HepG2 (cell line): ENCODE measurements at regions not wholly inside any gene's neighbourhood (a gene's known extent, or its start where the extent isn't known, plus 50 kb on each side); places are given as distances from the start of the nearest gene placed in this dataset.

Source experiments
- ATAC-seq: fragments of 200-7000 bp; cut with Tn5 transposase; 3 replicates; pipeline ENCODE4 v1.9.1; 2020; ENCODE audit warnings: mild to moderate bottlenecking, moderate library complexity
- BruUV-seq: library from RNA; stranded (reverse); fragments of 400-500 nt; replicated peaks from 2 replicates; lab custom pipeline; 2021; lab: Mats Ljungman, UMichigan
- CTCF ChIA-PET: fragments of 300-600 bp; formaldehyde crosslinking; extraction: SDS; loops from one replicate; lab custom pipeline; 2021; ENCODE audit warnings: low total read pairs, inconsistent platforms, low intra/inter-chr PET ratio; lab: Yijun Ruan, JAX
- POLR2A ChIA-PET: fragments of 350-600 bp; sonication (Branson Sonifier 250); formaldehyde crosslinking; loops from one replicate; lab custom pipeline; 2020; ENCODE audit warnings: antibody characterized with exemption, inconsistent platforms; lab: Yijun Ruan, JAX
- DNase-seq: peaks from one replicate; pipeline ENCODE4 v3.0.0-alpha.2; 2015; ENCODE audit warnings: low spot score
- FAIRE-seq: peaks from 3 replicates; lab custom pipeline; 2011; peaks lifted over from hg19 to GRCh38; lab: Jason Lieb, UNC
- H2AFZ ChIP-seq: one replicate; pipeline ENCODE4 v1.6.1; 2011; ENCODE audit warnings: low read length, inconsistent platforms
- H3K27ac ChIP-seq: fragments of 300-600 bp; 3 replicates; pipeline ENCODE4 v1.8.0; 2011; ENCODE audit warnings: mixed run types, mild to moderate bottlenecking, mixed read lengths, low read length, inconsistent platforms; ENCODE audit not compliant: insufficient read depth; ENCODE audit errors: extremely low read length
- H3K27me3 ChIP-seq, 2 experiments: fragments of 200-600 bp in 1 of 2; 2 replicates in 1 of 2; 3 replicates in 1 of 2; pipeline versions ENCODE4 v1.6.0 to v1.8.0; 2011; ENCODE audit warnings: low read length in 2 of 2, mild to moderate bottlenecking in 2 of 2, moderate library complexity in 2 of 2, inconsistent platforms in 1 of 2; ENCODE audit not compliant: insufficient read depth in 2 of 2, control insufficient read depth in 1 of 2
- H3K36me3 ChIP-seq, 2 experiments: fragments of 200-600 bp in 1 of 2; replicated peaks in 1 of 2; 2 replicates in 1 of 2; 3 replicates in 1 of 2; pipeline versions ENCODE4 v1.5.1 to v1.8.0; 2011; ENCODE audit warnings: low read length in 2 of 2, inconsistent platforms in 1 of 2; ENCODE audit not compliant: insufficient read depth in 2 of 2, control insufficient read depth in 1 of 2
- H3K4me1 ChIP-seq: 2 replicates; pipeline ENCODE4 v1.5.1; 2012; ENCODE audit warnings: low read length, inconsistent platforms; ENCODE audit not compliant: insufficient read depth
- H3K4me2 ChIP-seq: 2 replicates; pipeline ENCODE4 v1.6.0; 2011; ENCODE audit warnings: low read depth, low read length, inconsistent platforms
- H3K4me3 ChIP-seq, 3 experiments: fragments of 200-600 bp in 1 of 3; sonication (generic), shearing (Covaris generic) in 1 of 3; replicated peaks in 1 of 3; 2 replicates each; pipeline ENCODE4 v1.5.1; 2011 to 2016; ENCODE audit warnings: low read length in 3 of 3, inconsistent platforms in 2 of 3, low read depth in 2 of 3, mild to moderate bottlenecking in 2 of 3, control low read depth in 1 of 3, mixed read lengths in 1 of 3; ENCODE audit not compliant: insufficient read depth in 1 of 3
- H3K79me2 ChIP-seq: one replicate; pipeline ENCODE4 v1.6.1; 2011; ENCODE audit warnings: low read length, inconsistent platforms; ENCODE audit not compliant: insufficient read depth
- H3K9ac ChIP-seq: 2 replicates; pipeline ENCODE4 v1.6.0; 2011; ENCODE audit warnings: mild to moderate bottlenecking, low read depth, low read length, inconsistent platforms; ENCODE audit not compliant: insufficient read depth
- H3K9me3 ChIP-seq: 2 replicates; pipeline ENCODE4 v1.5.1; 2012; ENCODE audit warnings: mild to moderate bottlenecking, low read length
- H4K20me1 ChIP-seq: 2 replicates; pipeline ENCODE4 v1.6.0; 2011; ENCODE audit warnings: inconsistent platforms, mild to moderate bottlenecking, low read length, moderate library complexity; ENCODE audit not compliant: insufficient read depth
- HNF4A ChIP-seq: sonication (generic); formaldehyde crosslinking; IDR thresholded peaks from 2 replicates; pipeline ENCODE4 v1.4.0; 2020; ENCODE audit warnings: missing genetic modification reagents
- IKZF1 ChIP-seq: fragments of 450-650 bp; IDR thresholded peaks from 2 replicates; pipeline ENCODE4 v1.7.1; 2016
- MLXIP ChIP-seq: sonication (generic); formaldehyde crosslinking; IDR thresholded peaks from 2 replicates; pipeline ENCODE4 v1.9.0; 2021; ENCODE audit warnings: missing genetic modification reagents, borderline replicate concordance
- ZNF138 ChIP-seq: sonication (generic); formaldehyde crosslinking; IDR thresholded peaks from 2 replicates; pipeline ENCODE4 v1.5.0; 2020; ENCODE audit warnings: mild to moderate bottlenecking, low read depth, missing genetic modification reagents
- WGBS: methylation state at CpG from one replicate; pipeline ENCODE4 v1.1.6; 2017; ENCODE audit warnings: low lambda C conversion rate; 5-methylcytosine and 5-hydroxymethylcytosine counted together
- in situ Hi-C: cut with HindIII; loops from 2 replicates; pipeline ENCODE4 v1.10.0; 2017; ENCODE audit warnings: low pct_unique_long_range_greater_than_20kb; ENCODE audit not compliant: extremely low pct_ligation_motif_present
- intact Hi-C: fragments of 100-400 bp; cut with micrococcal nuclease; formaldehyde crosslinking; loops from one replicate; pipeline ENCODE4 v1.10.0; 2022; ENCODE audit not compliant: unreplicated experiment

DNA sequence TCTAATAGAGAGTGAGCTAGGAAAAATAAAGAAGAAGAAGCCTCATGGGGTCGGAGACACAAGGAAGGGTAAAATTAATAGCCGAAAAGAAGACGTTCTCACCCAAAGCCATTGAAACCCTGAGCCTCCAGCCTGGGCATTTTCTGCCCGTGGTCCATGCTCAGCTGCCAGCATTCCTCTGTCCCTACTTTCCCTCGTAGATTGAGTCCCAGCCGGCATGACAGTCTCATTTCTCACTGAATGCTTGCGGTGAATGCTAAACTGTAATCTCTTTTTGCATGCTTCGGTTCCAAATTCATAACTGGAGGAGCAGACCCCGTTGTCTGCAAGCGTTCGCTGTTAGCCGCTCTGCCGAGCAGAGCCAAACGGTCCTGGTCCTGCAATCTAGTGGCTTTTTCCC, 54.0 kb upstream of the COX10 start (continued):
- TF ChIP-seq MLXIP (CRISPR knock-in tag) (no peak), IKZF1 (no peak)
- TF ChIP-seq, all 625 proteins: peak for 0

DNA sequence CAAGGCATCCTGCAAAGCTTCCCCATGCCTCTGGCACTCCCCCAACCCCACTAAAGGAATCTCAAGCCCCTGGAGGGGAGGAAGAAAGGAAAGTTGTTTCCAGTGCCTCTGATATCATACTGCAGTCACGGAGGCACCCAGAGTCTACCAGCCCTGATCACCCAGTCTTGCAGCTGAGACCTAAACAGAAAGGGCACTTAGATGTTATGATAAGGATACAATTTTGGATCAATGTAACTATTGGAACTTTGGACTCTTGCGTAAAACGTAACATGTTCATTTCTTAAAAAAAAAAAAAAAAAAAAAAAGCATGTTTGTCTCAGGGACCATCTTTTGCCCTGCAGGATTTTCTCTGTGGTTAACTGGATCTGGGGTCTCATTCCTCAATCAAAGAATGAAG, 52.4 kb upstream of the COX10 start:
- BruUV-seq, result no TSS peak
- no peak overlapping the region for H3K4me2 ChIP-seq
- in situ Hi-C loops, result no loop called here
- WGBS, result 53% methylated on average over 3 of the region's 3 CpGs
- H3K4me3 ChIP-seq, result no peak overlapping the region
- H3K27ac ChIP-seq, result no peak overlapping the region
- intact Hi-C loops, result no loop called here
- no peaks in the 10 kb centered on the region for H4K20me1 ChIP-seq
- no peaks in the 10 kb centered on the region for H3K79me2 ChIP-seq
- H3K9me3 ChIP-seq, result no peaks in the 10 kb centered on the region
- POLR2A ChIA-PET, result no interaction called here
- no peak overlapping the region for H2AFZ ChIP-seq
- DNase-seq (peak; percentile 9), ATAC-seq (no peak), FAIRE-seq (no peak)
- no peaks in the 10 kb centered on the region for H3K36me3 ChIP-seq
- CTCF ChIA-PET, result no interaction called here
- no peak overlapping the region for H3K9ac ChIP-seq
- peaks cover 9% of the 10 kb centered on the region; the same call in 1 of the 2 replicates for H3K4me1 ChIP-seq
- no peaks in the 10 kb centered on the region for H3K27me3 ChIP-seq
- TF ChIP-seq ZNF138 (CRISPR knock-in tag), result no peak
- TF ChIP-seq HNF4A (CRISPR knock-in tag), result 0 out of 2 replicates have a peak, but pooled peaks have one; percentile 8
